AG04450 (cell line): ENCODE measurements at regions not wholly inside any gene's neighbourhood (a gene's known extent, or its start where the extent isn't known, plus 50 kb on each side); places are given as distances from the start of the nearest gene placed in this dataset.
"Not testable (repeated sequence)": the region's sequence is repeated elsewhere in the genome, so short reads cannot be mapped to it uniquely, and the experiment has no call there.

ENCODE experiments used
- CTCF ChIA-PET: fragments of 300-600, 350-600 bp; formaldehyde crosslinking; extraction: SDS; loops from one replicate; lab custom pipeline; 2022; ENCODE audit warnings: antibody characterized with exemption, inconsistent platforms; lab: Charles Lee
- POLR2A ChIA-PET: fragments of 350-600 bp; formaldehyde crosslinking; extraction: SDS; loops from one replicate; lab custom pipeline; 2021; ENCODE audit warnings: antibody characterized with exemption, inconsistent platforms; lab: Yijun Ruan, JAX
- DNase-seq: peaks from one replicate; pipeline ENCODE4 v3.0.0-alpha.2; 2011; ENCODE audit warnings: low read depth, low spot score
- H3K27ac ChIP-seq: one replicate; pipeline ENCODE4 v1.5.1; 2012; ENCODE audit warnings: low read depth, low read length, control low read depth
- H3K27me3 ChIP-seq: one replicate; pipeline ENCODE4 v1.6.0; 2012; ENCODE audit warnings: low read length; ENCODE audit not compliant: control insufficient read depth, insufficient read depth
- H3K4me3 ChIP-seq: 2 replicates; pipeline ENCODE4 v1.5.1; 2011; ENCODE audit warnings: mild to moderate bottlenecking, low read depth, low read length, control low read depth
- H3K9me3 ChIP-seq: 2 replicates; pipeline ENCODE4 v1.5.1; 2012; ENCODE audit warnings: low read length; ENCODE audit not compliant: control insufficient read depth, insufficient read depth
- TF ChIP-seq, protein P1 (sequence below): IDR thresholded peaks from 2 replicates; pipeline ENCODE4 v1.5.1; 2011; ENCODE audit warnings: low read depth, low read length, control low read depth, inconsistent platforms

DNA sequence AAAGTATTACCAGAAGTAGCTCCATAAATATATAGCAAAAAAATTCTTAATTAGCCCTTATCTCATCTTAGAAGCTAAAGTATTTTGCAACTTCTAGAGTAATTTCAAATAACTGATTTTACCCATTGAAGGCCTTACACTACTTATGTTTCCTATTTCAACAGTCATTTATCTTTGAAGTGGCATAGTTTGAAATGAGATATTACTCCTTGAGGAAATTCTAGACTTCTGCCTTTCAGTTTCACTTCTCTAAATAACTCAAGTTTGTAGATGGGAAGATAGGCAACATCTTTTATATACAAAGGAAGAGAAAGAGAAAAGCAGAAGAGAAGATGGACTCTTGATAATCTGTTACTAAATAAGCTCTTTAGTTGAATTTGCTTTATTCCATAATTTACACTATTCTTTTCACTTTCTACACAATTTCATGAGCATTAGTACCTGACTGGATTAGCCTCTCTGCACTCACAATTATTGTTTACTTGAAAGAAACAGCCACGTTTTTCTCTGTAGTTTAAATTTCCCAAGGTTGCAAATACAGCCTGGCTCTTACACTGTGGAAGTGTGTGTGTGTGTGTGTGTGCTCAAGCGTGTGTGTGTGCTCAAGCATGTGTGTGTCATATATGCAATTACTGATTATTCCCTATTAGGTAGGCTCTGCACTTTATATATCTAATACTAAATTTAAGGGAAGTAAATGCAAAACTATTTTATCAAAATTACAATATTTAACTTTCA lies 60.6 kb upstream of the EMB start:
- Histone ChIP-seq H3K4me3 (no peak overlapping the region), H3K27ac (no peak overlapping the region), H3K9me3 (no peaks in the 10 kb centered on the region), H3K27me3 (no peaks in the 10 kb centered on the region)
- CTCF ChIA-PET = no interaction called here
- TF ChIP-seq, protein P1, sequence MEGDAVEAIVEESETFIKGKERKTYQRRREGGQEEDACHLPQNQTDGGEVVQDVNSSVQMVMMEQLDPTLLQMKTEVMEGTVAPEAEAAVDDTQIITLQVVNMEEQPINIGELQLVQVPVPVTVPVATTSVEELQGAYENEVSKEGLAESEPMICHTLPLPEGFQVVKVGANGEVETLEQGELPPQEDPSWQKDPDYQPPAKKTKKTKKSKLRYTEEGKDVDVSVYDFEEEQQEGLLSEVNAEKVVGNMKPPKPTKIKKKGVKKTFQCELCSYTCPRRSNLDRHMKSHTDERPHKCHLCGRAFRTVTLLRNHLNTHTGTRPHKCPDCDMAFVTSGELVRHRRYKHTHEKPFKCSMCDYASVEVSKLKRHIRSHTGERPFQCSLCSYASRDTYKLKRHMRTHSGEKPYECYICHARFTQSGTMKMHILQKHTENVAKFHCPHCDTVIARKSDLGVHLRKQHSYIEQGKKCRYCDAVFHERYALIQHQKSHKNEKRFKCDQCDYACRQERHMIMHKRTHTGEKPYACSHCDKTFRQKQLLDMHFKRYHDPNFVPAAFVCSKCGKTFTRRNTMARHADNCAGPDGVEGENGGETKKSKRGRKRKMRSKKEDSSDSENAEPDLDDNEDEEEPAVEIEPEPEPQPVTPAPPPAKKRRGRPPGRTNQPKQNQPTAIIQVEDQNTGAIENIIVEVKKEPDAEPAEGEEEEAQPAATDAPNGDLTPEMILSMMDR = no peak
- DNase-seq = no peak
- POLR2A ChIA-PET = no interaction called here

DNA sequence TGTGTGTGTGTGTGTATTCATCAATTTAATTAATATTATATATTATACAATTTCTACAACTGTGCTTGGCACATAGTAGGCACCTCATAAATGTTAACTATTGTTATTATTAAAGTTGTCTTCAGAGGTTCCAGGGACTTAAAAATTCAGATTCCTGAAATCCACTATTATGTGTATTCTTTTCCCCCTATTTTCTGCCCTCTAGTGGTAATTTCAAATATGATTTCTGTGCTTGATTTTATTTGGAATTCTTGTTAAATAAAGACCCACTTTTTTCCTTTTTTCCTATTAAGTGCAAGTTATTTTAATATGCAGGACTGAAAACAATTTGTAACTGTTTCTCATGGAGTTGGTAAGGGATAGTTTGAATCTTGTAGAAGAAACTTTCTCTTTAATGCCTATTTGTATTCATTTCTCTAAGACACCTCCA lies 72.0 kb upstream of the EMB start:
- H3K9me3 ChIP-seq, DNase-seq, H3K4me3 ChIP-seq, H3K27me3 ChIP-seq, POLR2A ChIA-PET, H3K27ac ChIP-seq: not testable (repeated sequence)
- CTCF ChIA-PET = interaction anchor here (0.7 to 2.0 kb wide), 4 partner anchors 13 to 239 kb away, joined by 3 to 4 read pairs (median 4); no protein-coding TSS in a partner anchor

DNA sequence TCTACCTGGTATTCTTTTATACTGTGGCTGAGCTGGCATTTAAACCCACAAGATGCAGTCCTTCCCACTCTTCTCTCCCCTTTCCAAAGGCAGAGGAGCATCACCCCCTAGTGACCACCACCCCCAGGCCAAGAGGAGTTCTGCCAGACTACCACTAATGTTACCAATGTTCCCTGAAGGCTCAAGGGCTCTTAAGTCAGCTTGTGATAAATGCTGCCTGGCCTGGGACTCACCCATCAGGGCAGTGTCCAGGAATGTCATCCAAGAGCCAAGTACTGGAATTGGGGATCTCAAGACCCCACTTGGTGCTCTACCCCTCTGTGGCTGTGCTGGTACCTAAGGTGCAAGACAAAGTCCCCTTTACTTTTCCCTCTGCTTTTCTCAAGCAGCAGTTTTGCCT lies 80.0 kb upstream of the EMB start:
- H3K4me3 ChIP-seq, DNase-seq, H3K9me3 ChIP-seq, H3K27me3 ChIP-seq, H3K27ac ChIP-seq, POLR2A ChIA-PET, CTCF ChIA-PET: not testable (repeated sequence)

DNA sequence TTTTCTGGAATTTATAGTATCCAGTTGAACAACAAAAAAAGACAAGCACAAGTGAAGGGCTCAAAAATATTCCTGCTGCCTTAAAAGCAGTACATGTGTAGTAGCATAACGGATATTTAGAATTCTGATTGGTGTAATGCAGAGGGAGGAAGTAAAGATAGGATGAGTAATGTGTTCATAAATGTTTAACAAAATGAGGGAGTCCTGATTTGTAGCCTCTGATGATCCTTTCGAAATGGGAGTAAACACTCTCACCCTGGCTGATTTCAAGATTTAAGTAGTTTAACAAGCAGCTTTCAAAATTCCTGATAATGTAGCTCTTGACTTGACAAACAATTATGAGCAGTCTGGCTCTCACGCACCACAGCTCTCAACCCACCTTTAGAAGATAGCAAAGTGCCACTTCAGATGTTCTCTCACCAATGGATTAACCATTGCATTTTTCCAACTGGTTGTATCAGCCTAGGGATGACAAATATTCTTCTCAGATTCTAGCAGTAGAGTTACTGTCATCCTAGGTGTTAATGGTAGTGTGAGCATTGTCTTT lies 86.5 kb upstream of the EMB start:
- H3K4me3 ChIP-seq, H3K27me3 ChIP-seq, H3K9me3 ChIP-seq, POLR2A ChIA-PET, CTCF ChIA-PET, DNase-seq, H3K27ac ChIP-seq: not testable (repeated sequence)

DNA sequence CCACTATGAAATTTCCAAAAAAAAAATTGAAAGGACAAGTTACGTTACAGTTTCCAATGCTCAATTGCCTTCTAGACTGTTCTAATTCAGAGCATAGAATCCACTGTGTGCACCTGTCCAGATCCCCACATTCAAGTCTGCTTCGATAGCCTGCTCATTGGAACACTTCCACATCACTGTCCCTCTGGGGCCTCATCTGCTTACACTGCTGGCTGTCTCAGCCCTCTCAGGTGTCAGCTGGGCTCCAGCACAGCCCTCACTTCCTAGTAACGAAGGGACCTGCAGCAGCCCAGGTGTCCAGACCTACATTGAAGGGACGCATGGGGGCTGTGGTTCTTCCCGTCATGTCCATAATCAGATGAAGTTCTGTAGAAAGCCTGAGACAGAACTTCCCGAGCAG lies 94.3 kb upstream of the EMB start:
- DNase-seq = no peak
- Histone ChIP-seq H3K4me3 (no peak overlapping the region), H3K9me3 (no peaks in the 10 kb centered on the region), H3K27me3 (no peaks in the 10 kb centered on the region), H3K27ac (no peak overlapping the region)
- ChIA-PET POLR2A (no interaction called here), CTCF (no interaction called here)
- TF ChIP-seq, protein P1 = no peak

DNA sequence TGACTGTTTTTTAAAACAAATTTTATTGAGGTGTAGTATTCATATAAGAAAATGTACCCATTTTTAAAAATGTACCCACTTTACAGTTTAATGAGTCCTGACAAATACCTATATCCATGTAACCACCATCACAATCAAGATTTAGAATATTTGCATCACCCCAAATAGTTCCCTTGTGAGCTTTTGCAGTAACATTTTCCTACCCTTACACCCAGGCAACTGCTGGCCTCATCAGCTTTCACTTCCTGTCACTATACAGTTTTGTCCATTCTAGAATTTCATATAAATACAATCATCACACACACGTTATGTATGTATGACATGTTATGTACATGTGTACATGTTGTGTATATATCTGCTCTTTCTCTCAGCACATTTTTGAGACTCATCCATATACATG lies 96.4 kb upstream of the EMB start:
- DNase-seq, POLR2A ChIA-PET, H3K27ac ChIP-seq: not testable (repeated sequence)

DNA sequence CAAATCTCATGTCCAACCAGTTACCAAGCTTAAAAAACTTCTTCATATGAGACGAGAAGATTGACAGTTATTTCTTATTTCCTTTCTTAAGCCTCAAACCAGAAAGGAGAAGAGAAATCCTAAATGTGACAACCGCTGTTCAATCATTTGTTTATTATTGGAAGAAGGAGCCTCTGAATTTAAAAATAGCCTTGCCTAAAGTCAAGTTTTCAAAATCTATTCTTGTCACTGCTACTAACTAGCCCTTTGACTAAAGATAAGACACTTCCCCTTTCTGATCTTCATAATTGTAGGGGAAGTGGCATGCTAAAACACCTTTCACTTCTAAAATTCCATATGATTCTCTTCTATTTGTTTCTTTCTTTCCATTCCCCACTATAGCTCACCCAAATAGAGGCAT lies 106.2 kb upstream of the EMB start:
- Histone ChIP-seq H3K9me3 (no peaks in the 10 kb centered on the region), H3K27me3 (no peaks in the 10 kb centered on the region), H3K4me3 (no peak overlapping the region), H3K27ac (no peak overlapping the region)
- no peak for DNase-seq
- ChIA-PET POLR2A (no interaction called here), CTCF (no interaction called here)
- TF ChIP-seq, protein P1 = no peak

More for the DNA sequence above, 96.4 kb upstream of the EMB start:
- CTCF ChIA-PET, H3K4me3 ChIP-seq, H3K9me3 ChIP-seq, H3K27me3 ChIP-seq: not testable (repeated sequence)
